ENCODE measurements at regions not wholly inside any gene's neighbourhood (a gene's known extent, or its start where the extent isn't known, plus 50 kb on each side); places are given as distances from the start of the nearest gene placed in this dataset.

GRCh38 chr3:90241481-90241880 lies 1134.1 kb downstream of the EPHA3 start:
- Histone ChIP-seq H3K9me3 (replicated peaks in 1 of 2; ENCODE audit: control insufficient read depth in 1 of 2, insufficient read depth in 1 of 2, low read length in 2 of 2) (peaks cover 21 to 26% of the 10 kb centered on the region in 2 donors), H3K27ac (ENCODE audit: low read depth in 1 of 2, low read length in 2 of 2) (no peak overlapping the region), H3K4me1 (ENCODE audit: control insufficient read depth in 1 of 2, insufficient read depth in 2 of 2, low read length in 2 of 2) (no peaks in the 10 kb centered on the region), H3K79me2 (ENCODE audit: insufficient read depth, low read length) (no peaks in the 10 kb centered on the region), H3K9ac (ENCODE audit: insufficient read depth, low read length, poor library complexity, severe bottlenecking) (no peak overlapping the region), H2AFZ (ENCODE audit: insufficient read depth, low read depth, low read length, poor library complexity, severe bottlenecking) (no peak overlapping the region), H3K27me3 (ENCODE audit: control insufficient read depth in 2 of 2, insufficient read depth in 2 of 2, low read length in 2 of 2) (no peaks in the 10 kb centered on the region), H3K4me3 (replicated peaks in 1 of 3; ENCODE audit: low read depth in 2 of 3, low read length in 3 of 3) (no peak overlapping the region), H3K4me2 (replicated peaks; ENCODE audit: extremely low read depth, low read length, poor library complexity, severe bottlenecking) (no peak overlapping the region), H4K20me1 (ENCODE audit: insufficient read depth, low read length) (no peaks in the 10 kb centered on the region), H3K36me3 (replicated peaks in 1 of 2; ENCODE audit: control insufficient read depth in 1 of 2, insufficient read depth in 2 of 2, low read length in 2 of 2) (no peaks in the 10 kb centered on the region)
- WGBS (ENCODE audit: insufficient coverage): no CpG with 5 or more reads among the region's 1 CpG
- no peaks in the 10 kb centered on the region for H3K4me1 Mint-ChIP-seq
- no peak overlapping the region for H3K27ac Mint-ChIP-seq
- H3K27me3 Mint-ChIP-seq (ENCODE audit: low read depth in 3 of 3): peaks cover 0 to 1% (median 0%) of the 10 kb centered on the region in 3 donors
- no peak overlapping the region for H3K4me3 Mint-ChIP-seq
- DNase-seq: no peak
- TF ChIP-seq, protein P1, sequence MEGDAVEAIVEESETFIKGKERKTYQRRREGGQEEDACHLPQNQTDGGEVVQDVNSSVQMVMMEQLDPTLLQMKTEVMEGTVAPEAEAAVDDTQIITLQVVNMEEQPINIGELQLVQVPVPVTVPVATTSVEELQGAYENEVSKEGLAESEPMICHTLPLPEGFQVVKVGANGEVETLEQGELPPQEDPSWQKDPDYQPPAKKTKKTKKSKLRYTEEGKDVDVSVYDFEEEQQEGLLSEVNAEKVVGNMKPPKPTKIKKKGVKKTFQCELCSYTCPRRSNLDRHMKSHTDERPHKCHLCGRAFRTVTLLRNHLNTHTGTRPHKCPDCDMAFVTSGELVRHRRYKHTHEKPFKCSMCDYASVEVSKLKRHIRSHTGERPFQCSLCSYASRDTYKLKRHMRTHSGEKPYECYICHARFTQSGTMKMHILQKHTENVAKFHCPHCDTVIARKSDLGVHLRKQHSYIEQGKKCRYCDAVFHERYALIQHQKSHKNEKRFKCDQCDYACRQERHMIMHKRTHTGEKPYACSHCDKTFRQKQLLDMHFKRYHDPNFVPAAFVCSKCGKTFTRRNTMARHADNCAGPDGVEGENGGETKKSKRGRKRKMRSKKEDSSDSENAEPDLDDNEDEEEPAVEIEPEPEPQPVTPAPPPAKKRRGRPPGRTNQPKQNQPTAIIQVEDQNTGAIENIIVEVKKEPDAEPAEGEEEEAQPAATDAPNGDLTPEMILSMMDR (IDR thresholded peaks at IDR 0.05): no peak
- H3K36me3 Mint-ChIP-seq: no peaks in the 10 kb centered on the region
- peaks cover 9 to 21% (median 14%) of the 10 kb centered on the region in 7 donors for H3K9me3 Mint-ChIP-seq
- intact Hi-C loops (cut with micrococcal nuclease): no loop called here

DNA sequence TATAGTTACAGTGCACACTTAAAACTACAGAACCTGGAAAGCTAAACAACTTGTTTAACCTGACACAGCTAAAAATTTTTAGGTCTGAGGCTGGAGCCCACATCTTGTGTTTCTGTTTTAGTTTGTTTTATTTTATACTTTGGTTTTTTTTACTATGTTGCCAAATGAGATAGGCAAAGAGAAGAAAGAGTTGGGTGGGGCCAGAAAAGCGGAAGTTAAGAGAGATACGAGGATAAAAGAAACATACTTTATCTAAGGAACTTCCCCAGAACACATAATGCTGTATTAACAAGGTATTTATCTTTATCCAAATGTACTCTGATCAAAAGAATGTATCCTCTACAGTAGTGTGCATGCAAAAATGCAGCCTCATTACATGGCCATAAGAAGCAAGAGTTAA lies 1145.7 kb downstream of the EPHA3 start:
- Histone ChIP-seq H3K9ac (ENCODE audit: insufficient read depth, low read length, poor library complexity, severe bottlenecking) (no peak overlapping the region), H3K27me3 (ENCODE audit: control insufficient read depth in 2 of 2, insufficient read depth in 2 of 2, low read length in 2 of 2) (no peaks in the 10 kb centered on the region), H3K36me3 (replicated peaks in 1 of 2; ENCODE audit: control insufficient read depth in 1 of 2, insufficient read depth in 2 of 2, low read length in 2 of 2) (no peaks in the 10 kb centered on the region), H3K4me2 (replicated peaks; ENCODE audit: extremely low read depth, low read length, poor library complexity, severe bottlenecking) (no peak overlapping the region), H3K79me2 (ENCODE audit: insufficient read depth, low read length) (no peaks in the 10 kb centered on the region), H3K27ac (ENCODE audit: low read depth in 1 of 2, low read length in 2 of 2) (no peak overlapping the region), H4K20me1 (ENCODE audit: insufficient read depth, low read length) (no peaks in the 10 kb centered on the region), H2AFZ (ENCODE audit: insufficient read depth, low read depth, low read length, poor library complexity, severe bottlenecking) (no peak overlapping the region), H3K4me1 (ENCODE audit: control insufficient read depth in 1 of 2, insufficient read depth in 2 of 2, low read length in 2 of 2) (no peaks in the 10 kb centered on the region), H3K9me3 (replicated peaks in 1 of 2; ENCODE audit: control insufficient read depth in 1 of 2, insufficient read depth in 1 of 2, low read length in 2 of 2) (peaks cover 0 to 16% of the 10 kb centered on the region in 2 donors), H3K4me3 (replicated peaks in 1 of 3; ENCODE audit: low read depth in 2 of 3, low read length in 3 of 3) (no peak overlapping the region)
- intact Hi-C loops (cut with micrococcal nuclease): no loop called here
- Mint-ChIP-seq H3K4me3 (no peak overlapping the region), H3K9me3 (peaks cover 0 to 10% (median 4%) of the 10 kb centered on the region in 7 donors), H3K4me1 (no peaks in the 10 kb centered on the region), H3K27ac (no peak overlapping the region), H3K36me3 (no peaks in the 10 kb centered on the region), H3K27me3 (ENCODE audit: low read depth in 3 of 3) (peaks cover 0 to 3% (median 0%) of the 10 kb centered on the region in 3 donors)
- TF ChIP-seq, protein P1 (IDR thresholded peaks at IDR 0.05): no peak
- DNase-seq: no peak
- WGBS (ENCODE audit: insufficient coverage): no CpG with 5 or more reads among the region's 2 CpGs
